Adrenal gland (tissue), 9 donors: ENCODE measurements at regions not wholly inside any gene's neighbourhood (a gene's known extent, or its start where the extent isn't known, plus 50 kb on each side); places are given as distances from the start of the nearest gene placed in this dataset.
A peak's percentile ranks its signal among the peaks of the same experiment; 100 is the strongest.

Experiments used
- DNase-seq, 7 donors: peaks; one replicate each; pipeline ENCODE4 v3.0.0-alpha.2; 2019 to 2020
- H3K27ac ChIP-seq, 5 donors: fragments of 200-600 bp; sonication (generic) in 4 of 5; 1 replicate in 3 of 5; 2 replicates in 2 of 5; pipeline versions ENCODE4 v1.5.1 to v1.8.0; 2016 to 2020; ENCODE audit warnings: mild to moderate bottlenecking in 1 of 5
- H3K27me3 ChIP-seq: fragments of 200-600 bp; 2 replicates; pipeline ENCODE4 v1.8.0; 2021
- H3K36me3 ChIP-seq, 2 donors: fragments of 200-600 bp; replicated peaks in 1 of 2; 1 replicate in 1 of 2; 2 replicates in 1 of 2; pipeline versions ENCODE4 v1.5.1 to v1.8.0; 2018 to 2022
- H3K4me1 ChIP-seq, 2 donors: fragments of 200-600 bp; replicated peaks in 1 of 2; 1 replicate in 1 of 2; 2 replicates in 1 of 2; pipeline versions ENCODE4 v1.5.1 to v1.8.0; 2018 to 2021
- H3K4me3 ChIP-seq, 4 donors: fragments of 200-600 bp; sonication (generic) in 3 of 4; one replicate each; pipeline ENCODE4 v1.5.1; 2016 to 2018
- H3K9me3 ChIP-seq, 3 donors: fragments of 200-600 bp; sonication (generic) in 1 of 3; replicated peaks in 1 of 3; 1 replicate in 2 of 3; 2 replicates in 1 of 3; pipeline versions ENCODE4 v1.5.1 to v1.8.0; 2016 to 2021
- POLR2A ChIP-seq, 2 donors: fragments of 450-650 bp; IDR thresholded peaks; one replicate each; pipeline ENCODE4 v1.6.1; 2017; ENCODE audit warnings: antibody characterized with exemption in 2 of 2, mild to moderate bottlenecking in 2 of 2, moderate library complexity in 1 of 2
- WGBS, 4 donors: extraction: QIAGEN DNeasy Blood & Tissue Kit in 2 of 4; methylation state at CpG; one replicate each; pipeline versions ENCODE4 v1.1.5 to v1.1.7; 2013 to 2017; 5-methylcytosine and 5-hydroxymethylcytosine counted together
- intact Hi-C, 2 donors: fragments of 100-400 bp; cut with DNase I; formaldehyde crosslinking; loops; one replicate each; pipeline versions ENCODE4 v1.14.1 to v1.15.0; 2022 to 2023
- TF ChIP-seq, protein P1 (sequence below), 6 experiments: fragments of 450-650 bp in 4 of 6; fragments of 200-600 bp in 2 of 6; sonication (generic) in 1 of 6; IDR thresholded peaks; 1 replicate in 5 of 6; 2 replicates in 1 of 6; pipeline versions ENCODE4 v1.5.1 to v1.8.0; 2016 to 2021; ENCODE audit warnings: antibody characterized with exemption in 6 of 6, mild to moderate bottlenecking in 2 of 6, moderate library complexity in 1 of 6
- donor health status: healthy with polysubstance abuse.
- donor health status: Bipolar disorder and iron deficiency.
- donor health status: DM: yes; HTN: yes; CAD: no.
- donor health status: DM: no; HTN: no; CAD: no.
- donor health status: DM: no; HTN: no; CAD: no.

- WGBS, 4 donors, result 74 to 81% (median 78%) methylated on average over 16 to 23 of the region's 23 CpGs
- H3K27me3 ChIP-seq, result no peaks in the 10 kb centered on the region
- no peak overlapping the region for H3K4me3 ChIP-seq
- H3K27ac ChIP-seq, result no peak overlapping the region
- intact Hi-C loops, result loop anchor here (10.0 kb wide), 4 partner anchors 170 to 580 kb away; partner anchors contain the start of gene RTL1 (in 1 of the 2)
- no peaks in the 10 kb centered on the region for H3K9me3 ChIP-seq
- DNase-seq, result peak in 1 of 7 donors; percentile 11
- TF ChIP-seq, protein P1, sequence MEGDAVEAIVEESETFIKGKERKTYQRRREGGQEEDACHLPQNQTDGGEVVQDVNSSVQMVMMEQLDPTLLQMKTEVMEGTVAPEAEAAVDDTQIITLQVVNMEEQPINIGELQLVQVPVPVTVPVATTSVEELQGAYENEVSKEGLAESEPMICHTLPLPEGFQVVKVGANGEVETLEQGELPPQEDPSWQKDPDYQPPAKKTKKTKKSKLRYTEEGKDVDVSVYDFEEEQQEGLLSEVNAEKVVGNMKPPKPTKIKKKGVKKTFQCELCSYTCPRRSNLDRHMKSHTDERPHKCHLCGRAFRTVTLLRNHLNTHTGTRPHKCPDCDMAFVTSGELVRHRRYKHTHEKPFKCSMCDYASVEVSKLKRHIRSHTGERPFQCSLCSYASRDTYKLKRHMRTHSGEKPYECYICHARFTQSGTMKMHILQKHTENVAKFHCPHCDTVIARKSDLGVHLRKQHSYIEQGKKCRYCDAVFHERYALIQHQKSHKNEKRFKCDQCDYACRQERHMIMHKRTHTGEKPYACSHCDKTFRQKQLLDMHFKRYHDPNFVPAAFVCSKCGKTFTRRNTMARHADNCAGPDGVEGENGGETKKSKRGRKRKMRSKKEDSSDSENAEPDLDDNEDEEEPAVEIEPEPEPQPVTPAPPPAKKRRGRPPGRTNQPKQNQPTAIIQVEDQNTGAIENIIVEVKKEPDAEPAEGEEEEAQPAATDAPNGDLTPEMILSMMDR (IDR thresholded peaks at IDR 0.05), result no peak
- TF ChIP-seq POLR2A (IDR thresholded peaks at IDR 0.05), result no peak
- no peaks in the 10 kb centered on the region for H3K4me1 ChIP-seq
- no peaks in the 10 kb centered on the region for H3K36me3 ChIP-seq
Observed at GRCh38 chr14:101234244-101234937, 326.9 kb upstream of the DIO3 start.

- intact Hi-C loops, result loop anchor here (10.0 kb wide), 4 partner anchors 170 to 580 kb away; partner anchors contain the start of gene RTL1 (in 1 of the 2)
- H3K36me3 ChIP-seq, result no peaks in the 10 kb centered on the region
- no peak overlapping the region for H3K4me3 ChIP-seq
- H3K27ac ChIP-seq, result no peak overlapping the region
- TF ChIP-seq POLR2A (IDR thresholded peaks at IDR 0.05), result no peak
- TF ChIP-seq, protein P1 (IDR thresholded peaks at IDR 0.05), result no peak
- no peak for DNase-seq
- no peaks in the 10 kb centered on the region for H3K4me1 ChIP-seq
- no peaks in the 10 kb centered on the region for H3K9me3 ChIP-seq
- WGBS, 4 donors, result 74 to 88% (median 78%) methylated on average over 10 to 12 of the region's 12 CpGs
- no peaks in the 10 kb centered on the region for H3K27me3 ChIP-seq
Observed at GRCh38 chr14:101234999-101235334, 326.3 kb upstream of the DIO3 start.

GRCh38 chr14:101235335-101236103 lies 325.8 kb upstream of the DIO3 start:
- Histone ChIP-seq H3K4me1 (no peaks in the 10 kb centered on the region), H3K36me3 (no peaks in the 10 kb centered on the region), H3K9me3 (no peaks in the 10 kb centered on the region), H3K27me3 (no peaks in the 10 kb centered on the region), H3K27ac (no peak overlapping the region), H3K4me3 (no peak overlapping the region)
- 57 to 86% (median 59%) methylated on average over 5 to 16 of the region's 16 CpGs for WGBS, 4 donors
- DNase-seq, result peak; percentile 50 to 87 (median 74)
- intact Hi-C loops, result loop anchor here (10.0 kb wide), 4 partner anchors 171 to 581 kb away; partner anchors contain the start of gene RTL1 (in 1 of the 2)
- TF ChIP-seq, protein P1 (IDR thresholded peaks at IDR 0.05), result peak; percentile 63 to 82 (median 72)
- TF ChIP-seq POLR2A (IDR thresholded peaks at IDR 0.05), result no peak

- H3K9me3 ChIP-seq, result no peaks in the 10 kb centered on the region
- no peak overlapping the region for H3K27ac ChIP-seq
- H3K36me3 ChIP-seq, result no peaks in the 10 kb centered on the region
- DNase-seq, result no peak
- intact Hi-C loops, result loop anchor here (10.0 kb wide), 4 partner anchors 172 to 582 kb away; partner anchors contain the start of gene RTL1 (in 1 of the 2)
- no peak for TF ChIP-seq POLR2A (IDR thresholded peaks at IDR 0.05)
- TF ChIP-seq, protein P1 (IDR thresholded peaks at IDR 0.05), result no peak
- no peaks in the 10 kb centered on the region for H3K27me3 ChIP-seq
- H3K4me3 ChIP-seq, result no peak overlapping the region
- H3K4me1 ChIP-seq, result no peaks in the 10 kb centered on the region
- WGBS, 4 donors, result 85 to 92% (median 90%) methylated on average over 9 to 15 of the region's 15 CpGs
Observed at GRCh38 chr14:101236496-101237251, 324.6 kb upstream of the DIO3 start.
